GM12875 (cell line): ENCODE measurements at regions not wholly inside any gene's neighbourhood (a gene's known extent, or its start where the extent isn't known, plus 50 kb on each side); places are given as distances from the start of the nearest gene placed in this dataset.

Experiments used
- H3K4me3 ChIP-seq: one replicate; pipeline ENCODE4 v1.5.1; 2011; ENCODE audit warnings: low read depth, low read length, control low read depth
- CTCF ChIP-seq: IDR thresholded peaks from 2 replicates; pipeline ENCODE4 v1.5.1; 2011; ENCODE audit warnings: low read depth, mild to moderate bottlenecking, control low read depth, inconsistent platforms, low read length, moderate library complexity, borderline replicate concordance; ENCODE audit not compliant: insufficient read depth

- H3K4me3 ChIP-seq, result no peak overlapping the region
- TF ChIP-seq CTCF, result no peak
Observed at GRCh38 chr2:134080386-134081089, 173.3 kb upstream of the MGAT5 start.

GRCh38 chr2:134081238-134081938 lies 172.5 kb upstream of the MGAT5 start:
- H3K4me3 ChIP-seq, result no peak overlapping the region
- TF ChIP-seq CTCF, result no peak

- no peak for TF ChIP-seq CTCF
- H3K4me3 ChIP-seq, result no peak overlapping the region
Observed at GRCh38 chr2:134083548-134083947, 170.3 kb upstream of the MGAT5 start.

GRCh38 chr2:134086594-134087219 lies 167.2 kb upstream of the MGAT5 start:
- TF ChIP-seq CTCF, result no peak

GRCh38 chr2:134087371-134087921 lies 166.4 kb upstream of the MGAT5 start:
- H3K4me3 ChIP-seq, result no peak overlapping the region
- TF ChIP-seq CTCF, result no peak

More at GRCh38 chr2:134086594-134087219, 167.2 kb upstream of the MGAT5 start:
- no peak overlapping the region for H3K4me3 ChIP-seq

- no peak overlapping the region for H3K4me3 ChIP-seq
- no peak for TF ChIP-seq CTCF
Observed at GRCh38 chr2:134089454-134089853, 164.4 kb upstream of the MGAT5 start.
